ENCODE measurements at regions not wholly inside any gene's neighbourhood (a gene's known extent, or its start where the extent isn't known, plus 50 kb on each side); places are given as distances from the start of the nearest gene placed in this dataset.
A peak's percentile ranks its signal among the peaks of the same experiment; 100 is the strongest.
"Not testable (repeated sequence)": the region's sequence is repeated elsewhere in the genome, so short reads cannot be mapped to it uniquely, and the experiment has no call there.

- DNase-seq = no peak
These were observed 349.9 kb upstream of the KLF3 start for GRCh38 chr4:38313999-38314561.

GRCh38 chr4:38314663-38315062 is 349.3 kb upstream of the KLF3 start:
- no peak for DNase-seq

GRCh38 chr4:38315286-38315685 is 348.7 kb upstream of the KLF3 start:
- DNase-seq = no peak

- no peak for DNase-seq
These were observed 348.0 kb upstream of the KLF3 start for GRCh38 chr4:38316045-38316444.

GRCh38 chr4:38317041-38317674 is 346.8 kb upstream of the KLF3 start:
- DNase-seq = no peak

- DNase-seq = peak; percentile 82
These were observed 345.1 kb upstream of the KLF3 start for GRCh38 chr4:38318737-38319455.

- peak; percentile 91 for DNase-seq
These were observed 344.3 kb upstream of the KLF3 start for GRCh38 chr4:38319456-38320342.

- DNase-seq = no peak
These were observed 343.7 kb upstream of the KLF3 start for GRCh38 chr4:38320343-38320695.

GRCh38 chr4:38320833-38321232 is 343.2 kb upstream of the KLF3 start:
- DNase-seq = no peak

GRCh38 chr4:38322714-38323113 is 341.3 kb upstream of the KLF3 start:
- DNase-seq = no peak

- no peak for DNase-seq
These were observed 340.8 kb upstream of the KLF3 start for GRCh38 chr4:38323141-38323641.

- no peak for DNase-seq
These were observed 339.0 kb upstream of the KLF3 start for GRCh38 chr4:38324861-38325628.

- no peak for DNase-seq
These were observed 338.4 kb upstream of the KLF3 start for GRCh38 chr4:38325629-38325913.

GRCh38 chr4:38326499-38326898 is 337.5 kb upstream of the KLF3 start:
- no peak for DNase-seq

- no peak for DNase-seq
These were observed 336.8 kb upstream of the KLF3 start for GRCh38 chr4:38327174-38327573.

GRCh38 chr4:38328989-38329729 is 334.8 kb upstream of the KLF3 start:
- peak; percentile 30 for DNase-seq

- no peak for DNase-seq
These were observed 333.7 kb upstream of the KLF3 start for GRCh38 chr4:38330321-38330720.

- DNase-seq = no peak
These were observed 333.1 kb upstream of the KLF3 start for GRCh38 chr4:38330936-38331335.

- no peak for DNase-seq
These were observed 331.3 kb upstream of the KLF3 start for GRCh38 chr4:38332699-38333098.

- DNase-seq = no peak
These were observed 330.8 kb upstream of the KLF3 start for GRCh38 chr4:38333219-38333618.

GRCh38 chr4:38334791-38335190 is 329.2 kb upstream of the KLF3 start:
- DNase-seq = no peak

- not testable (repeated sequence) for DNase-seq
These were observed 325.1 kb upstream of the KLF3 start for GRCh38 chr4:38338939-38339338.
